Neural crest cell (in vitro differentiated cells): ENCODE measurements at regions not wholly inside any gene's neighbourhood (a gene's known extent, or its start where the extent isn't known, plus 50 kb on each side); places are given as distances from the start of the nearest gene placed in this dataset.

Experiments
- DNase-seq: peaks from one replicate; pipeline ENCODE4 v3.0.0; 2021; ENCODE audit warnings: low read depth, mixed read lengths, low spot score
- H3K27ac Mint-ChIP-seq: one replicate; pipeline ENCODE4 v1.8.0; 2021; ENCODE audit warnings: mild to moderate bottlenecking, mixed read lengths; ENCODE audit not compliant: unreplicated experiment
- H3K27me3 Mint-ChIP-seq: 2 replicates; pipeline ENCODE4 v1.8.0; 2021; ENCODE audit warnings: low read depth, mild to moderate bottlenecking, mixed read lengths
- H3K36me3 Mint-ChIP-seq: 2 replicates; pipeline ENCODE4 v1.8.0; 2021; ENCODE audit warnings: low read depth, mild to moderate bottlenecking, mixed read lengths
- H3K4me1 Mint-ChIP-seq: 2 replicates; pipeline ENCODE4 v1.8.0; 2021; ENCODE audit warnings: mixed read lengths
- H3K4me3 Mint-ChIP-seq: one replicate; pipeline ENCODE4 v1.8.0; 2021; ENCODE audit warnings: mild to moderate bottlenecking, mixed read lengths
- H3K9me3 Mint-ChIP-seq: 2 replicates; pipeline ENCODE4 v1.8.0; 2021; ENCODE audit warnings: mixed read lengths
- CTCF ChIP-seq: fragments of 200-600 bp; sonication (generic); conservative IDR thresholded peaks from 2 replicates; pipeline ENCODE4 v1.5.0; 2021; ENCODE audit warnings: antibody characterized with exemption, mild to moderate bottlenecking

GRCh38 chr18:1571206-1571605 lies 666.5 kb downstream of the ADCYAP1 start:
- Mint-ChIP-seq H3K36me3 (no peaks in the 10 kb centered on the region), H3K4me3 (no peak overlapping the region), H3K27ac (no peak overlapping the region), H3K27me3 (no peaks in the 10 kb centered on the region), H3K9me3 (no peaks in the 10 kb centered on the region), H3K4me1 (peaks cover 8% of the 10 kb centered on the region)
- DNase-seq, result no peak
- TF ChIP-seq CTCF, result no peak

GRCh38 chr18:1573732-1574131 lies 669.1 kb downstream of the ADCYAP1 start:
- DNase-seq, result no peak
- no peak overlapping the region for H3K27ac Mint-ChIP-seq
- no peak for TF ChIP-seq CTCF

GRCh38 chr18:1575084-1575483 lies 670.4 kb downstream of the ADCYAP1 start:
- H3K27ac Mint-ChIP-seq, result no peak overlapping the region

More at GRCh38 chr18:1573732-1574131, 669.1 kb downstream of the ADCYAP1 start:
- Mint-ChIP-seq H3K4me3 (no peak overlapping the region), H3K4me1 (peaks cover 8% of the 10 kb centered on the region), H3K9me3 (no peaks in the 10 kb centered on the region), H3K36me3 (no peaks in the 10 kb centered on the region), H3K27me3 (no peaks in the 10 kb centered on the region)

GRCh38 chr18:1578505-1578904 lies 673.8 kb downstream of the ADCYAP1 start:
- peaks cover 8% of the 10 kb centered on the region for H3K4me1 Mint-ChIP-seq
- no peaks in the 10 kb centered on the region for H3K9me3 Mint-ChIP-seq
- no peak overlapping the region for H3K4me3 Mint-ChIP-seq
- no peak for DNase-seq
- H3K36me3 Mint-ChIP-seq, result no peaks in the 10 kb centered on the region
- no peak for TF ChIP-seq CTCF
- H3K27ac Mint-ChIP-seq, result no peak overlapping the region
- H3K27me3 Mint-ChIP-seq, result peaks cover 9% of the 10 kb centered on the region

More at GRCh38 chr18:1575084-1575483, 670.4 kb downstream of the ADCYAP1 start:
- H3K36me3 Mint-ChIP-seq, result no peaks in the 10 kb centered on the region
- H3K4me3 Mint-ChIP-seq, result no peak overlapping the region
- H3K4me1 Mint-ChIP-seq, result peaks cover 8% of the 10 kb centered on the region
- H3K9me3 Mint-ChIP-seq, result no peaks in the 10 kb centered on the region
- no peak for TF ChIP-seq CTCF
- no peak for DNase-seq
- no peaks in the 10 kb centered on the region for H3K27me3 Mint-ChIP-seq

GRCh38 chr18:1581581-1581980 lies 676.9 kb downstream of the ADCYAP1 start:
- no peak overlapping the region for H3K4me3 Mint-ChIP-seq

More at GRCh38 chr18:1581581-1581980, 676.9 kb downstream of the ADCYAP1 start:
- no peak for TF ChIP-seq CTCF
- H3K27ac Mint-ChIP-seq, result no peak overlapping the region
- no peaks in the 10 kb centered on the region for H3K36me3 Mint-ChIP-seq
- H3K27me3 Mint-ChIP-seq, result peaks cover 28% of the 10 kb centered on the region
- no peaks in the 10 kb centered on the region for H3K4me1 Mint-ChIP-seq
- no peak for DNase-seq
- H3K9me3 Mint-ChIP-seq, result no peaks in the 10 kb centered on the region
